GM21786 (cell line): ENCODE measurements at regions not wholly inside any gene's neighbourhood (a gene's known extent, or its start where the extent isn't known, plus 50 kb on each side); places are given as distances from the start of the nearest gene placed in this dataset.
A peak's percentile ranks its signal among the peaks of the same experiment; 100 is the strongest.
"Not testable (repeated sequence)": the region's sequence is repeated elsewhere in the genome, so short reads cannot be mapped to it uniquely, and the experiment has no call there.

Experiments used
- ATAC-seq: cut with Tn5 transposase; IDR thresholded peaks from one replicate; pipeline ENCODE4 v1.9.1; 2021; ENCODE audit not compliant: unreplicated experiment

- peak; percentile 64 for ATAC-seq
These were observed 202.1 kb upstream of the SMIM30 start for GRCh38 chr7:113320419-113320818.

DNA sequence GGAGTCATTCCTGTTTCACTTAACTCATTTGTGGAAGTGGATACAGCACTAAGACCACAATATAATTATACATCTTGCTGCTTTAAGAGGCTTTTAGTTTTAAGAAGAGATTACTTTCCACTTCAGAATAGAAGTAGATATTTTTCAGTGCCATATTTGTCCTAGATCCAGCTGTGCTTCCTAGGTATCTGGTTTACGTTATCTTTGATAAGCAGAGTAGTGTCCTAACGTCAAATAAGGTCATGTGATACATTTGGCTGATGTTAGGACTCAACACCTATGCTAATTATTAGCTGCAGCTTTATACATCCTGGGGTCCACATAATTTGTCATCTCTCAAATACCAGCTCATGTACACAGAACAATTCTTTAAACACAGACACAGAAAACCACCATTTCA is 196.2 kb upstream of the SMIM30 start:
- no peak for ATAC-seq

- ATAC-seq, result no peak
These were observed 190.0 kb upstream of the SMIM30 start for GRCh38 chr7:113308399-113308798.

DNA sequence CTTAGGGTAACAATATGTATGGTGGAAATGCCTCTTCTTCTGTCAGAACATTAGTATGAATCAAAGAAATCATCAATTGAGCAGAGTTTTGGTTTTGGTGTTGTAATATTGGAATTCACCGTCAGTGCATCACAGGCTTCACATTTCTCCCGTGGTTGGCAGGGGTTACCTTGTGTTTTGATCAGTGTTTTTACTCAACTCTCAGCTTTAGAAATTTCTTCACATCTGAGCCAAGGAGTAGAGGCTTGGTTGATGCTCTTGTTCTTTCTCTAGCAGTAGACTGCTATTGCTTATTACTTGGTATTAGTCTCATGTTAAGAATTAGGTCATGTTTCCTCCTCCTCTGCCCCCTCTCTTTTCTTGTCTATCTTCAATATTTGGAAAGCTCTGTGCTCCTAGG is 188.8 kb upstream of the SMIM30 start:
- no peak for ATAC-seq

DNA sequence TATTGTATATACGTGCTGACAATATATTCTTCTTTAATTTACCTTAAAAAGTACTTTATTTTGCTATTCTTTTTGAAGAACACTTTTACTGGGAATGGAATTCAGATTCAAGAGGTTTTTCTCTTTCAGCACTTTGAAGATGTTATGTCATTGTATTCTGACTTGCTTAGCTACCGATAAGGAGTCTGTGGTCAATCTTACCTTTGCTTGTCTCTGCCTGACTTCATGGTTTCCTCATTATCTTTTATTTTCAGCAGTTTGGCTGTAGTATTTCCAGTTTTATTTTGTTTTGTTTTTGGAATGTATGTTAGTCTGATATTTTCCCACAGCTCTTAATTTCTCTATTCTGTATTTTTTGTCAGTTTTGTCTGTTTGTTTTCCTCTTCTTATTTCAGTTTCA is 187.9 kb upstream of the SMIM30 start:
- ATAC-seq, result no peak

GRCh38 chr7:113304104-113304503 is 185.8 kb upstream of the SMIM30 start:
- no peak for ATAC-seq

- ATAC-seq, result not testable (repeated sequence)
These were observed 185.0 kb upstream of the SMIM30 start for GRCh38 chr7:113303388-113303787.

- no peak for ATAC-seq
These were observed 183.6 kb upstream of the SMIM30 start for GRCh38 chr7:113301983-113302382.

DNA sequence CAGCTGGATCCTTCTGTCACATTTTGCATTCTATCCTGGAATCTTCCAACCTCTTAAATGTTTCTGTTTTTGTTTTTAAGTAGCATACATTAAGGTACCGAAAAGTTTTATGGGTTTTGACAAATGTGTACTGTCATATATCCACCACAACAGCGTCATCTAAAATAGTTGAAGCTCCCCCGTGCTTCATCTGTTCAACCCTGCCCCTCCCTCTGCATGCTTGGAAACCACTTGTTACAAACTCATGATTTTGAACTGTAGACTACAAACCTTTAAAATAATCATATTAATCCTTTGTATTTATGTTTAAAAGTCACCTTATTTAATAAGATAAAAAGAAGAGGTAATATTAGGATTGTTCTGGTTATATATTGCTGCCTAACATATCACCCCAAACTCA is 182.8 kb upstream of the SMIM30 start:
- ATAC-seq, result no peak

DNA sequence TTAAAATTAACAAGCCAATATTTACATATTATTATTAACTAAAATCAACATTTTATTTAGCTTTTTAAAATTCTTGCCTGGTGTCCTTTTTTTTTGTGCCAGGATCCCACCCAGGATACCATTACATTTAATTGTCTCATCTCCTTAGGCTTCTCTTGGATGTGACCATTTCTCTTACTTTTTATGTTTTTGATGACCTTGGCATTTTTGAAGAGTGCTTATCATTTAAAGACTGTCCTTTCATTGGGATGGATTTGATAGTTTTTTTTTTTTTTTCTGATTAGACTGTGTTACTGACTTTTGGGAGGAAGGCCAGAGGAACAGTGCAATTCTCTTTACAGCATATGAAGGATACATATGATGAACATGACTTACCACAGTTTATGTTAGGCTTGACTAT is 181.4 kb upstream of the SMIM30 start:
- ATAC-seq, result no peak

DNA sequence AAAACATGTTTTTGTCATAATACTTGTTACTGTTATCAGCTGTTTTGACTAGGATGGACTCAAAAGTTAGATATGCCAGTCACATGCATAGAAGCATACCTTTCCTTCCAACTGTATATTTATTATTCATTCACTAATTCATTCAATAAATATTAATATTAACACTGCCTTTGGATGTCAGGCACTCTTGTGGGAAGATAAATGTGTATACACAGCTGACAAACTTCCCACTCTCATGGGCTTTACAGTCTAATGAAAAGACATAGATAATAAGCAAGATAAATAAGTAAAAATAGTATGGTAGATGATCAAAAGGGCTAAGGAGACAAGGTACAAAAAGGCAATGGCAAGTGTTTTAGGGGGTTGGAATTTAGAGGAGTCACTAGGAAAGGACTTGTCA is 180.1 kb upstream of the SMIM30 start:
- ATAC-seq, result no peak

DNA sequence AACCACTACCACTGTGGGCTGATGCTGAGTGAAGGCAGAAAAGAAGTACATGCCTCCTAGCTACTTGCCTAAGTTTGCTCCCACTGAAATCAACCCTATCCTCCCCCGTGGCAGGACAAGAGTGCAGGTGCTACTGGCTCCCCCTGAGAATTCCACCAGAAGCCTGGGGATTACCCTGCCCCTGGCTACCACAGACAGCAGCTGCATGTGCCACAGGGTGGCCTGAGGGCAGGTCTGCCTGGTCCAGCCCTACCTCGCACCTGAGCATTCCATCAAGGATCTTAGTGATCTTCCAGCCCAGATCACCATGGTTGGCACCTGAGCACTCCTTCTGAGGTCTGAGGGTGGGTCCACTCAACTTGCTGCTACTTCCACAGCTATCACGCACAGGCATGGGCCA is 176.4 kb upstream of the SMIM30 start:
- ATAC-seq, result no peak

DNA sequence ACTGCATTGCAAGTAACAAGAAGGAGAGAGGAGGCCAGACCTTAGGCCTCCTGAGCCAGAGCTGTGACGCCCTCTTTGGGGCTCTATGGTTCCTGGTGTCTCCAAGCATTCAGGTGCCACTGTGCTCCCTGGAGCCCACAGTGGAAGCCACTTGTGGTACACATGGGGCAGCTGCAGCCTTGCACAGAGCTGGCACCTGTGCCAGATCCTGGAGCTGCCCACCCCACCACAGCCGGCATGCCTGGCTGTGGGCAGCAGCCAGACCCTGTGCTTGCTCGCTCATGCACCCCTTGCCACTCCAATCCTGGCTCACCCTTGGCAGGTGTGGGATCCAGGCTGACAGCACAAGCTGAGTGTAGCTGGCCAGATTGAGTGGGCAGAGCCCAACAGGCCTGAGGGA is 173.8 kb upstream of the SMIM30 start:
- ATAC-seq, result no peak

DNA sequence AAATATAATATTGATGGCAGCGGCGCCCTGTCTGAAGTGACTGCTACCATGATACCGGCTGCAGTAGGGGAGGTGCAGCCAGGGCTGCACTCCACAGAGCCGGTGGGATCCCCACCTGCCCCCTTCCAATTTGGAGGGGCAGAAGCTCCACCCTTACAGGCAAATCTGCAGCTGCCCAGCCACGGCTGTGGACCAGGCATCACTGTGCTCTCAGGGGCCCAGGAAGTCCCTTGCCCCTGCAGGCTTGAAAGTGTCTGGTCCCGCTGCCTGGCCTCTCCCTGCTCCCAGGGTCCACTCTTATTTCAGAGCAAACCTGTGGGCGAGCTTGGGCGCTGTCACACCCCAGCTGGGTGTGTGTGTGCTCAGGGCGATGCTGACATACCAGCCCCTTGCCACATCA is 172.7 kb upstream of the SMIM30 start:
- no peak for ATAC-seq

DNA sequence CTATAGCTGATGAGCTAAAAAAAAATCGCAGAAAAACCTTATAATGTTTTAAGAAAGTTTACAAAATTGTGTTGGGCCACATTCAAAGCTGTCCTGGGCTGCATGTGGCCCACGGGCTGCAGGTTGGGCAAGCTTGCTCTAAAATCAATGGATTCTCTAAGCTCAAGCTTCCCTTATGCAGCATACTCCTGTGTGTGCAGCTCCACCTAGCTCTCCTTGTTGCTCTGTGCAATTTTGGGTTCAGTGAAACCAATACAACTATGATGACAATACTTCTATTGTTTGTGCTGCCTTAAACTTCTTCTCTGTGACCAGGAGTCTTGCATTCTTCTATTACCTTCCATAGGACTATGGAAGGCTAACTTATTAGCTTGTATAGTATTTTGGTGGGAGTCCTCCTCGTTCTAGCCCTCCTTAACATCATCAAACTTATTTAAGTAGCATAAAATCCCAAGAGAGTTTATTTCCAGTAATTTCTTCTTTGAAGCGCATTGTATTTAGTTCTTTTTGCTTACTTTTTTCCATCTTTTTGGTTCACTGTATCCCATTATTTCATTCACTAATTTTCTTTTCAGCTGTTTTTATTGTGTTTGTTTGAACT is 170.9 kb upstream of the SMIM30 start:
- ATAC-seq, result peak; percentile 74

- no peak for ATAC-seq
These were observed 167.1 kb upstream of the SMIM30 start for GRCh38 chr7:113285411-113285810.

DNA sequence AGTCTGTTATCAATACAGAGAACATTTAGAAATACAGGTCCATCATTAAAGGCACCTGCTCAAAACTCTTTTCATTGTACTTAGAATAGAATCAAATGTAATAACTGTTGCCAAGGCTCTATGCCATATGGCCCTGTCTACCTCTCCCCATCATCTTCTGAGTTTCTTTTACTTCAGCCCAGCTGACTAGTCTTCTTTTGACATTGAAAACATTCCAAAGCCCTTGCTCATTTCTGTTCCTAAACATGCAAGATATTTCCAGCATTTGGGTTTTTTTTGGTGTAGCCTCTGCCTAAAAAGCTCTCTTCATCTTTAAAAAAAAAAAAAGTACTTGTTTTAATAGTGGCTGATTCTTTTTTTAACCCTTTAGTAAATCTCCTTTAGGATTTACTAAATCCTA is 165.5 kb upstream of the SMIM30 start:
- no peak for ATAC-seq

- ATAC-seq, result no peak
These were observed 164.5 kb upstream of the SMIM30 start for GRCh38 chr7:113282875-113283274.

- no peak for ATAC-seq
These were observed 162.9 kb upstream of the SMIM30 start for GRCh38 chr7:113281223-113281622.

GRCh38 chr7:113279256-113279655 is 160.9 kb upstream of the SMIM30 start:
- ATAC-seq, result no peak

DNA sequence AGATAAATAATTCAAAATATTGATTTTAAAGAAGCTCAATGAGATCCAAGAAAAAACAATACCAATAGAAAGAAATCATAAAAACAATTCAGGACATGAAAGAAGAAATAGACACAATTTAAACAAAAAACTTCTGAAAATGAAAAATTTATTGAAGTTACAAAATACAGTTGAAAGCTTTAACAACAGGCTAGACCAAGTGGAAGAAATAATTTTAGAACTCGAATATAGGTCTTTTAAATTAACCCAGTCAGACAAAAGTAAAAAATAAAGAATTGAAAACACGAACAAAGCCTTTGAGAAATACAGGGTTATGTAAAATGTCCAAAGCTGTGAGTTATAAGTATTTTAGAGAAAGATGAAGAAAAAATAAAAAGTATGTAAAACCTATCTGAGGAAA is 152.4 kb upstream of the SMIM30 start:
- ATAC-seq, result no peak

GRCh38 chr7:113269592-113269991 is 151.2 kb upstream of the SMIM30 start:
- not testable (repeated sequence) for ATAC-seq

DNA sequence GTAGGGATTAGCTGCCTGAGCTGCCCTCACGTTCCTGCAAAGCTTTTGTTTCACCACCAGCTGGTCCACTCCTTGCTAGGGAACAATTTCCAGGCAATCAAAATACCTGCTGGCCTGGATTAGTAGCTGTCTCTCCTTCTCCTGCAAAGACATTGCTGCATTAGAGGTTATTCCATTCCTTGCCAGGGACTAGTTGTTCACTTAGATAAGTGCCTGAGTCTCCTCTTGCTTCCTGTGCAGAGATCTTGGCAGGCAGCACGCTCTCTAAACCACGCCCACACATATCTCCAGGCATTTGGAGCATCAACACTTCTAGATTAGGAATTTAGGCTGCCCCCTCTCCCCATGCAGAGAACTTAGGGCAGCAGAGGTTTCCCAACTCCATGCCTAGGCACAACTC is 150.4 kb upstream of the SMIM30 start:
- ATAC-seq, result no peak

DNA sequence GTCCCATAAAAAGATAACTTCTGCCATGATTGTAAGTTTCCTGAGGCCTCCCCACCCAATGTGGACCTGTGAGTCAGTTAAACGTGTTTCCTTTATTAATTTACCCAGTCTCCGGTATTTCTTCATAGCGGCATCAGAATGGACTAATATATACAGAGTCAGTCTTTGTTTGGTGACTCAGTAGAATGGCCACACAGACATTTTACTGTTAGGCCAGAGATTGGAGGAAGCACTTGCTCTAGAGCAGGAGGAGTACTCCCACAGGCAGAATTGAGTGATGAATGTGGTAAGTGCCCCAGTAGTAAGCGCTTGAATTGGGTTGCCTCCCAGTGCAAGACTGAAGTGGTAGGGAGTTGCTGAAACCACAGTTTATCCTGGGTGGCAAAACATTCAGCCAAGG is 149.5 kb upstream of the SMIM30 start:
- ATAC-seq, result no peak
